Ovary (tissue), 7 donors: ENCODE measurements at regions not wholly inside any gene's neighbourhood (a gene's known extent, or its start where the extent isn't known, plus 50 kb on each side); places are given as distances from the start of the nearest gene placed in this dataset.

Source experiments
- DNase-seq, 5 donors: peaks; one replicate each; pipeline ENCODE4 v3.0.0-alpha.2; 2019 to 2020
- H3K27ac ChIP-seq, 2 donors: fragments of 200-600 bp; one replicate each; pipeline versions ENCODE4 v1.5.1 to v1.8.0; 2019 to 2022
- H3K27me3 ChIP-seq: fragments of 200-600 bp; one replicate; pipeline ENCODE4 v1.8.0; 2022
- H3K36me3 ChIP-seq: fragments of 200-600 bp; sonication (generic); one replicate; pipeline ENCODE4 v1.5.1; 2019
- H3K4me1 ChIP-seq: one replicate; pipeline ENCODE4 v1.8.1; 2013; ENCODE audit warnings: mild to moderate bottlenecking, moderate library complexity; ENCODE audit not compliant: insufficient read depth
- H3K4me3 ChIP-seq: fragments of 200-600 bp; sonication (generic); one replicate; pipeline ENCODE4 v1.5.1; 2017
- H3K9me3 ChIP-seq, 2 donors: fragments of 200-600 bp in 1 of 2; sonication (generic) in 1 of 2; one replicate each; pipeline versions ENCODE4 v1.5.1 to v1.8.1; 2013 to 2019; ENCODE audit warnings: mild to moderate bottlenecking in 1 of 2, moderate library complexity in 1 of 2
- CTCF ChIP-seq, 3 donors: fragments of 450-650 bp in 2 of 3; fragments of 200-600 bp in 1 of 3; IDR thresholded peaks; one replicate each; pipeline versions ENCODE4 v1.5.1 to v1.8.0; 2016 to 2022; ENCODE audit warnings: antibody characterized with exemption in 3 of 3, mild to moderate bottlenecking in 1 of 3
- EP300 ChIP-seq: sonication (generic); formaldehyde crosslinking; IDR thresholded peaks from one replicate; pipeline ENCODE4 v1.6.1; 2017; ENCODE audit warnings: antibody characterized with exemption
- POLR2A ChIP-seq: fragments of 450-650 bp; IDR thresholded peaks from one replicate; pipeline ENCODE4 v1.6.1; 2017; ENCODE audit warnings: antibody characterized with exemption, mild to moderate bottlenecking, moderate library complexity
- WGBS, 3 donors: extraction: QIAGEN DNeasy Blood & Tissue Kit in 1 of 3; methylation state at CpG; one replicate each; pipeline versions ENCODE4 v1.1.5 to v1.1.7; 2013 to 2017; 5-methylcytosine and 5-hydroxymethylcytosine counted together
- intact Hi-C, 4 donors: fragments of 100-400 bp; cut with DNase I; formaldehyde crosslinking; loops; one replicate each; pipeline versions ENCODE4 v1.11.0 to v1.15.1; 2022 to 2023
- donor health status: DM: no; HTN: no; CAD: no; lungs with moderate emphysema.
- donor health status: DM: no; HTN: no; CAD: no.
- donor health status: Bipolar disorder and iron deficiency.
- donor health status: DM: no; HTN: no; CAD: no.
- donor health status: DM: yes; HTN: yes; CAD: no.

DNA sequence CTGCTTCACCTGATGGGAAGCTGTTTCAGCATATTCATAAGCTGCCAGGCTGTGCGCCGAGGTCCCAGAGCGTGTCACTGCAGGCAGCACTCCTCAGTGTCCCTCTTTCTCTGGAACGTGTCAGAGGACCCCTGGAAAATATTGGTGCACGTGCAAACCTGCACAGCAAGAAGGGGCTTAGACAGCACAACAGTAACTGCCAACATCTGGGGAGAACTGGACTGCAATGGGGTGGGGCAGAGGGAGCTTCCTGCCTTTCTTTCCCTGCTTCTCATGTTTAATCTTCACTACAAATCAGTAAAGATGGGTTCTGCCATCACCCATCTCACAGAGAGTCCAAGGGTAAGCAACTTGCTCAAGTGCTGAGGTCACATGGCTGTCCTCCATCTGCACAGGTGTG is 86.5 kb upstream of the GPR26 start:
- DNase-seq, result no peak
- intact Hi-C loops, result loop anchor here in 2 of 4 donors (5.0 kb wide), 2 partner anchors 808 to 1142 kb away; no protein-coding TSS in a partner anchor
- no peaks in the 10 kb centered on the region for H3K36me3 ChIP-seq
- H3K27me3 ChIP-seq, result no peaks in the 10 kb centered on the region
- H3K9me3 ChIP-seq, result no peaks in the 10 kb centered on the region
- TF ChIP-seq CTCF (IDR thresholded peaks at IDR 0.05), result no peak
- no peak for TF ChIP-seq EP300
- TF ChIP-seq POLR2A, result no peak
- H3K4me3 ChIP-seq, result no peak overlapping the region
- 66 to 72% (median 69%) methylated on average over 5 of the region's 5 CpGs for WGBS, 3 donors
- no peak overlapping the region for H3K27ac ChIP-seq
- H3K4me1 ChIP-seq, result no peaks in the 10 kb centered on the region

DNA sequence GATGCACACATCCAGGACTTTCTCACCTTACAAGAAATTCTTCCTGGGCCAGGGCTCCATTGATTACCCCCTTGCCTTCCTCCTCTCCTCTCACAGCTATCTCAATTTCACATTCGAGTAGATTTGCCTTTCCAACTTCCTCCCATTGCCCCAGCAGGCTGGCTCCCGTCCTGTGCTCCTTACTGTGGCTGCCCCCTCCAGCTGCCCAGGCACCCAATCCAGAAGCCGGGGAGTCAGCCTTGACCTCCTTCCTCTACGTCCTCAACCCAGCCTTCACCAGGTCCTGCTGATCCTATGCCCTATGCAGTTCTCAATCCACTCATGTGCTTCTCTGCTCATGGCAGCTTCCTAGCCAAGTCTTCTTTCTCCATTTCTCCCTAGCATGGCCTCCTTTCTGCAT is 85.7 kb upstream of the GPR26 start:
- no peaks in the 10 kb centered on the region for H3K36me3 ChIP-seq
- 26 to 39% (median 27%) methylated on average over 4 of the region's 4 CpGs for WGBS, 3 donors
- intact Hi-C loops, result loop anchor here in 2 of 4 donors (5.0 kb wide), 2 partner anchors 807 to 1143 kb away; no protein-coding TSS in a partner anchor
- no peak for DNase-seq
- no peak overlapping the region for H3K4me3 ChIP-seq
- no peaks in the 10 kb centered on the region for H3K9me3 ChIP-seq
- no peaks in the 10 kb centered on the region for H3K4me1 ChIP-seq
- TF ChIP-seq EP300 (no peak), CTCF (IDR thresholded peaks at IDR 0.05) (no peak), POLR2A (no peak)
- no peak overlapping the region for H3K27ac ChIP-seq
- no peaks in the 10 kb centered on the region for H3K27me3 ChIP-seq

GRCh38 chr10:123581656-123582055 is 84.5 kb upstream of the GPR26 start:
- H3K27me3 ChIP-seq, result no peaks in the 10 kb centered on the region
- no peaks in the 10 kb centered on the region for H3K9me3 ChIP-seq
- no peak overlapping the region for H3K27ac ChIP-seq
- WGBS, 3 donors, result 51 to 53% (median 52%) methylated on average over 9 of the region's 9 CpGs
- no peaks in the 10 kb centered on the region for H3K4me1 ChIP-seq
- TF ChIP-seq CTCF (IDR thresholded peaks at IDR 0.05) (no peak), POLR2A (no peak), EP300 (no peak)
- intact Hi-C loops, result loop anchor here in 3 of 4 donors (2.0 to 5.0 kb wide), 4 partner anchors 385 to 1144 kb away; no protein-coding TSS in a partner anchor
- no peaks in the 10 kb centered on the region for H3K36me3 ChIP-seq
- no peak overlapping the region for H3K4me3 ChIP-seq
- no peak for DNase-seq

GRCh38 chr10:123582084-123582989 is 83.8 kb upstream of the GPR26 start:
- 26 to 29% (median 26%) methylated on average over 6 of the region's 6 CpGs for WGBS, 3 donors
- Histone ChIP-seq H3K27me3 (no peaks in the 10 kb centered on the region), H3K36me3 (no peaks in the 10 kb centered on the region), H3K4me3 (no peak overlapping the region), H3K27ac (no peak overlapping the region), H3K4me1 (no peaks in the 10 kb centered on the region), H3K9me3 (no peaks in the 10 kb centered on the region)
- intact Hi-C loops, result loop anchor here in 3 of 4 donors (2.0 to 5.0 kb wide), 4 partner anchors 384 to 1145 kb away; no protein-coding TSS in a partner anchor
- DNase-seq, result peak; percentile 38 to 84 (median 69)
- TF ChIP-seq EP300, result no peak
- TF ChIP-seq POLR2A, result no peak
- TF ChIP-seq CTCF (IDR thresholded peaks at IDR 0.05), result peak in 2 of 3 donors; percentile 39 to 62
